Liver (tissue), 8 donors: ENCODE measurements at regions not wholly inside any gene's neighbourhood (a gene's known extent, or its start where the extent isn't known, plus 50 kb on each side); places are given as distances from the start of the nearest gene placed in this dataset.

Experiments
- DNase-seq: peaks from one replicate; pipeline ENCODE4 v3.0.0-alpha.2; 2017; ENCODE audit warnings: low spot score
- H3K27ac ChIP-seq, 2 donors: one replicate each; pipeline ENCODE4 v1.7.0; 2013; ENCODE audit warnings: inconsistent platforms in 2 of 2, low read length in 2 of 2, control low read depth in 1 of 2, low read depth in 1 of 2, mild to moderate bottlenecking in 1 of 2
- H3K27me3 ChIP-seq, 4 donors: one replicate each; pipeline versions ENCODE4 v1.6.1 to v1.7.0; 2013; ENCODE audit warnings: low read length in 3 of 4, inconsistent platforms in 1 of 4, mild to moderate bottlenecking in 1 of 4, moderate library complexity in 1 of 4; ENCODE audit not compliant: control insufficient read depth in 4 of 4, insufficient read depth in 4 of 4
- H3K36me3 ChIP-seq, 4 donors: one replicate each; pipeline versions ENCODE4 v1.6.1 to v1.7.0; 2013; ENCODE audit warnings: low read length in 3 of 4, mild to moderate bottlenecking in 3 of 4, low read depth in 1 of 4, moderate library complexity in 1 of 4; ENCODE audit not compliant: control insufficient read depth in 4 of 4, insufficient read depth in 3 of 4
- H3K4me1 ChIP-seq, 4 donors: one replicate each; pipeline versions ENCODE4 v1.6.1 to v1.7.0; 2013; ENCODE audit warnings: low read length in 3 of 4, mild to moderate bottlenecking in 3 of 4, moderate library complexity in 1 of 4; ENCODE audit not compliant: control insufficient read depth in 4 of 4, insufficient read depth in 4 of 4
- H3K4me3 ChIP-seq, 3 donors: one replicate each; pipeline versions ENCODE4 v1.6.1 to v1.7.0; 2013; ENCODE audit warnings: low read length in 3 of 3, control low read depth in 1 of 3, low read depth in 1 of 3, mild to moderate bottlenecking in 1 of 3
- H3K9ac ChIP-seq, 2 donors: one replicate each; pipeline ENCODE4 v1.7.0; 2013; ENCODE audit warnings: low read length in 2 of 2, mild to moderate bottlenecking in 2 of 2, moderate library complexity in 2 of 2, control low read depth in 1 of 2, low read depth in 1 of 2
- H3K9me3 ChIP-seq, 4 donors: one replicate each; pipeline versions ENCODE4 v1.6.1 to v1.7.0; 2013; ENCODE audit warnings: low read length in 3 of 4; ENCODE audit not compliant: control insufficient read depth in 4 of 4
- EGR1 ChIP-seq, 2 donors: IDR thresholded peaks; 2 replicates each; pipeline ENCODE4 v1.6.1; 2016 to 2018; ENCODE audit warnings: antibody characterized with exemption in 2 of 2, low read depth in 2 of 2
- FOXA1 ChIP-seq: IDR thresholded peaks from 2 replicates; pipeline ENCODE4 v1.6.1; 2016; ENCODE audit warnings: antibody characterized with exemption
- FOXA2 ChIP-seq: IDR thresholded peaks from 2 replicates; pipeline ENCODE4 v1.6.1; 2016; ENCODE audit warnings: antibody characterized with exemption
- GABPA ChIP-seq, 2 donors: IDR thresholded peaks in 1 of 2; conservative IDR thresholded peaks in 1 of 2; 2 replicates each; pipeline ENCODE4 v1.6.1; 2016; ENCODE audit warnings: antibody characterized with exemption in 2 of 2, mild to moderate bottlenecking in 1 of 2, moderate library complexity in 1 of 2
- HNF4G ChIP-seq: IDR thresholded peaks from 2 replicates; pipeline ENCODE4 v1.6.1; 2016; ENCODE audit warnings: antibody characterized with exemption
- NR2F2 ChIP-seq: IDR thresholded peaks from 2 replicates; pipeline ENCODE4 v1.6.1; 2016; ENCODE audit warnings: antibody characterized with exemption
- SP1 ChIP-seq: IDR thresholded peaks from 2 replicates; pipeline ENCODE4 v1.6.1; 2018; ENCODE audit warnings: antibody characterized with exemption, mild to moderate bottlenecking
- TAF1 ChIP-seq: conservative IDR thresholded peaks from 2 replicates; pipeline ENCODE4 v1.6.1; 2016; ENCODE audit warnings: antibody characterized with exemption, mild to moderate bottlenecking
- YY1 ChIP-seq: IDR thresholded peaks from 2 replicates; pipeline ENCODE4 v1.6.1; 2016; ENCODE audit warnings: antibody characterized with exemption, mild to moderate bottlenecking
- WGBS: extraction: QIAGEN DNeasy Blood & Tissue Kit; methylation state at CpG from one replicate; pipeline ENCODE4 v1.1.7; 2013; 5-methylcytosine and 5-hydroxymethylcytosine counted together
- TF ChIP-seq, protein P1 (sequence below): IDR thresholded peaks from 2 replicates; pipeline ENCODE4 v1.6.1; 2016; ENCODE audit warnings: antibody characterized with exemption
- TF ChIP-seq, protein P2 (sequence below): IDR thresholded peaks from 2 replicates; pipeline ENCODE4 v1.6.1; 2016; ENCODE audit warnings: antibody characterized with exemption, mild to moderate bottlenecking
- TF ChIP-seq, protein P3 (sequence below): IDR thresholded peaks from 2 replicates; pipeline ENCODE4 v1.6.1; 2016; ENCODE audit warnings: antibody characterized with exemption
- TF ChIP-seq, protein P4 (sequence below): fragments of 150-350 bp; IDR thresholded peaks from 2 replicates; pipeline ENCODE4 v1.5.1; 2017; ENCODE audit warnings: improper control_type of control experiment, low read depth, low read length; ENCODE audit not compliant: missing input control
- TF ChIP-seq, protein P5 (sequence below): IDR thresholded peaks from 2 replicates; pipeline ENCODE4 v1.6.1; 2016; ENCODE audit warnings: antibody characterized with exemption
- donor health status: healthy.
- donor health status: healthy.
- donor health status: healthy.
- donor health status: healthy.
- donor health status: healthy.

DNA sequence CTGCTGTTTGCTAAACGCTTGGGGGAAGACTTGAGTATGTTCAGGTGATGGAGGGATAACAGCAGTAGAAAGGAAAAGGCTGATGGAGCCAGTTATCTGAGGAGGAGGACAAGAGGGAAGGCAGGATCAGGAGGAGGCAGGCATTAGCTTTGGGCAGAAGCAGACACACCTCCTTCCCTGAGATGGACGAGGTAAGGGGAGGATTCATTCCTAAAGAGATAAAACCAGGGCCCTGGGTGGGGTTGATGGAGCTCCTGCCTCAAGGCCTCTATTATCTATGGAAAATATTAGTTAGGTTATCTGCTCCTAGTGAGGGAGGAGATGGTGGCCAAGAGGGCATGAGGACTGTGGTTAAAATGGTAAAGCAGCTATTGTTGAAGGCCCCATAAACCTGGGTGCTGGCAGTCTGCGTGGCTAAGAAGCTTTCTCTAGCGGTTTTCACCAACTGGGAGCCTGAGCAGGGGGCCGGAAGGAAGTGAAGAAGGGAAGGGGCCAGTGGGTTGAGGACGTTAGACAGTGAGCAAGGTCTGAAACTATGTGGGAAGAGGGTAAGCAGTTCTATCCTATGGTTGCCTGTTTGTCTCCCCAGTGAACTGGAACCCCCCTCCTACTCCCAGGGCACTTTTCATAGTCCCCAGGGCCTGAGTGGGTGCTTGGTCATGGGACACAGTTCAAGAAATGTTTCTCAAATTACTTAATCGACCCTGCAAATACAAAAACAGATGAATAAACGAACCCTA is 56.6 kb upstream of the HK2 start:
- DNase-seq = no peak
- no peak overlapping the region for H3K4me3 ChIP-seq
- 71% methylated on average over 8 of the region's 8 CpGs for WGBS
- H3K27ac ChIP-seq = no peak overlapping the region
- H3K27me3 ChIP-seq = no peaks in the 10 kb centered on the region
- no peaks in the 10 kb centered on the region for H3K36me3 ChIP-seq
- H3K9ac ChIP-seq = no peak overlapping the region
- no peaks in the 10 kb centered on the region for H3K4me1 ChIP-seq
- H3K9me3 ChIP-seq = no peaks in the 10 kb centered on the region
- TF ChIP-seq, protein P1, sequence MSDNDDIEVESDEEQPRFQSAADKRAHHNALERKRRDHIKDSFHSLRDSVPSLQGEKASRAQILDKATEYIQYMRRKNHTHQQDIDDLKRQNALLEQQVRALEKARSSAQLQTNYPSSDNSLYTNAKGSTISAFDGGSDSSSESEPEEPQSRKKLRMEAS = no peak
- no peak for TF ChIP-seq FOXA1
- no peak for TF ChIP-seq EGR1 (IDR thresholded peaks at IDR 0.05; ENCODE audit: low read depth in 2 of 2)
- TF ChIP-seq SP1 = no peak
- TF ChIP-seq YY1 = no peak
- TF ChIP-seq, protein P2, sequence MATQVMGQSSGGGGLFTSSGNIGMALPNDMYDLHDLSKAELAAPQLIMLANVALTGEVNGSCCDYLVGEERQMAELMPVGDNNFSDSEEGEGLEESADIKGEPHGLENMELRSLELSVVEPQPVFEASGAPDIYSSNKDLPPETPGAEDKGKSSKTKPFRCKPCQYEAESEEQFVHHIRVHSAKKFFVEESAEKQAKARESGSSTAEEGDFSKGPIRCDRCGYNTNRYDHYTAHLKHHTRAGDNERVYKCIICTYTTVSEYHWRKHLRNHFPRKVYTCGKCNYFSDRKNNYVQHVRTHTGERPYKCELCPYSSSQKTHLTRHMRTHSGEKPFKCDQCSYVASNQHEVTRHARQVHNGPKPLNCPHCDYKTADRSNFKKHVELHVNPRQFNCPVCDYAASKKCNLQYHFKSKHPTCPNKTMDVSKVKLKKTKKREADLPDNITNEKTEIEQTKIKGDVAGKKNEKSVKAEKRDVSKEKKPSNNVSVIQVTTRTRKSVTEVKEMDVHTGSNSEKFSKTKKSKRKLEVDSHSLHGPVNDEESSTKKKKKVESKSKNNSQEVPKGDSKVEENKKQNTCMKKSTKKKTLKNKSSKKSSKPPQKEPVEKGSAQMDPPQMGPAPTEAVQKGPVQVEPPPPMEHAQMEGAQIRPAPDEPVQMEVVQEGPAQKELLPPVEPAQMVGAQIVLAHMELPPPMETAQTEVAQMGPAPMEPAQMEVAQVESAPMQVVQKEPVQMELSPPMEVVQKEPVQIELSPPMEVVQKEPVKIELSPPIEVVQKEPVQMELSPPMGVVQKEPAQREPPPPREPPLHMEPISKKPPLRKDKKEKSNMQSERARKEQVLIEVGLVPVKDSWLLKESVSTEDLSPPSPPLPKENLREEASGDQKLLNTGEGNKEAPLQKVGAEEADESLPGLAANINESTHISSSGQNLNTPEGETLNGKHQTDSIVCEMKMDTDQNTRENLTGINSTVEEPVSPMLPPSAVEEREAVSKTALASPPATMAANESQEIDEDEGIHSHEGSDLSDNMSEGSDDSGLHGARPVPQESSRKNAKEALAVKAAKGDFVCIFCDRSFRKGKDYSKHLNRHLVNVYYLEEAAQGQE = no peak
- TF ChIP-seq, protein P3, sequence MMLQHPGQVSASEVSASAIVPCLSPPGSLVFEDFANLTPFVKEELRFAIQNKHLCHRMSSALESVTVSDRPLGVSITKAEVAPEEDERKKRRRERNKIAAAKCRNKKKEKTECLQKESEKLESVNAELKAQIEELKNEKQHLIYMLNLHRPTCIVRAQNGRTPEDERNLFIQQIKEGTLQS = no peak
- TF ChIP-seq FOXA2 = no peak
- TF ChIP-seq, protein P4, sequence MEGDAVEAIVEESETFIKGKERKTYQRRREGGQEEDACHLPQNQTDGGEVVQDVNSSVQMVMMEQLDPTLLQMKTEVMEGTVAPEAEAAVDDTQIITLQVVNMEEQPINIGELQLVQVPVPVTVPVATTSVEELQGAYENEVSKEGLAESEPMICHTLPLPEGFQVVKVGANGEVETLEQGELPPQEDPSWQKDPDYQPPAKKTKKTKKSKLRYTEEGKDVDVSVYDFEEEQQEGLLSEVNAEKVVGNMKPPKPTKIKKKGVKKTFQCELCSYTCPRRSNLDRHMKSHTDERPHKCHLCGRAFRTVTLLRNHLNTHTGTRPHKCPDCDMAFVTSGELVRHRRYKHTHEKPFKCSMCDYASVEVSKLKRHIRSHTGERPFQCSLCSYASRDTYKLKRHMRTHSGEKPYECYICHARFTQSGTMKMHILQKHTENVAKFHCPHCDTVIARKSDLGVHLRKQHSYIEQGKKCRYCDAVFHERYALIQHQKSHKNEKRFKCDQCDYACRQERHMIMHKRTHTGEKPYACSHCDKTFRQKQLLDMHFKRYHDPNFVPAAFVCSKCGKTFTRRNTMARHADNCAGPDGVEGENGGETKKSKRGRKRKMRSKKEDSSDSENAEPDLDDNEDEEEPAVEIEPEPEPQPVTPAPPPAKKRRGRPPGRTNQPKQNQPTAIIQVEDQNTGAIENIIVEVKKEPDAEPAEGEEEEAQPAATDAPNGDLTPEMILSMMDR = no peak
- no peak for TF ChIP-seq TAF1
- TF ChIP-seq HNF4G = no peak
- TF ChIP-seq GABPA (IDR thresholded peaks at IDR 0.05 in 1 of 2, conservative IDR thresholded peaks at IDR 0.05 in 1 of 2) = no peak
- TF ChIP-seq, protein P5, sequence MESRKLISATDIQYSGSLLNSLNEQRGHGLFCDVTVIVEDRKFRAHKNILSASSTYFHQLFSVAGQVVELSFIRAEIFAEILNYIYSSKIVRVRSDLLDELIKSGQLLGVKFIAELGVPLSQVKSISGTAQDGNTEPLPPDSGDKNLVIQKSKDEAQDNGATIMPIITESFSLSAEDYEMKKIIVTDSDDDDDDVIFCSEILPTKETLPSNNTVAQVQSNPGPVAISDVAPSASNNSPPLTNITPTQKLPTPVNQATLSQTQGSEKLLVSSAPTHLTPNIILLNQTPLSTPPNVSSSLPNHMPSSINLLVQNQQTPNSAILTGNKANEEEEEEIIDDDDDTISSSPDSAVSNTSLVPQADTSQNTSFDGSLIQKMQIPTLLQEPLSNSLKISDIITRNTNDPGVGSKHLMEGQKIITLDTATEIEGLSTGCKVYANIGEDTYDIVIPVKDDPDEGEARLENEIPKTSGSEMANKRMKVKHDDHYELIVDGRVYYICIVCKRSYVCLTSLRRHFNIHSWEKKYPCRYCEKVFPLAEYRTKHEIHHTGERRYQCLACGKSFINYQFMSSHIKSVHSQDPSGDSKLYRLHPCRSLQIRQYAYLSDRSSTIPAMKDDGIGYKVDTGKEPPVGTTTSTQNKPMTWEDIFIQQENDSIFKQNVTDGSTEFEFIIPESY = no peak
- TF ChIP-seq NR2F2 = no peak
